Mesendoderm (in vitro differentiated cells): ENCODE measurements at regions not wholly inside any gene's neighbourhood (a gene's known extent, or its start where the extent isn't known, plus 50 kb on each side); places are given as distances from the start of the nearest gene placed in this dataset.
A peak's percentile ranks its signal among the peaks of the same experiment; 100 is the strongest.

ENCODE experiments used
- DNase-seq: peaks from one replicate; pipeline ENCODE4 v3.0.0; 2013
- H2AK5ac ChIP-seq: 2 replicates; pipeline ENCODE4 v1.6.1; 2013; ENCODE audit warnings: low read length, inconsistent platforms
- H2BK120ac ChIP-seq: 2 replicates; pipeline ENCODE4 v1.6.1; 2013; ENCODE audit warnings: low read depth, mild to moderate bottlenecking, low read length, moderate library complexity, mixed read lengths
- H2BK15ac ChIP-seq: replicated peaks from 2 replicates; pipeline ENCODE4 v1.6.1; 2013; ENCODE audit warnings: low read depth, mild to moderate bottlenecking, moderate library complexity
- H2BK5ac ChIP-seq: 2 replicates; pipeline ENCODE4 v1.6.1; 2013; ENCODE audit warnings: low read length, inconsistent platforms
- H3K18ac ChIP-seq: 2 replicates; pipeline ENCODE4 v1.6.1; 2013; ENCODE audit warnings: mild to moderate bottlenecking, low read length, mixed read lengths
- H3K23ac ChIP-seq: one replicate; pipeline ENCODE4 v1.6.1; 2013; ENCODE audit warnings: low read length
- H3K27ac ChIP-seq: 2 replicates; pipeline ENCODE4 v1.5.1; 2013; ENCODE audit warnings: low read depth, mild to moderate bottlenecking, inconsistent platforms, low read length, moderate library complexity
- H3K27me3 ChIP-seq: 2 replicates; pipeline ENCODE4 v1.6.1; 2013; ENCODE audit warnings: low read length, control low read depth, mild to moderate bottlenecking, inconsistent platforms; ENCODE audit not compliant: insufficient read depth, poor library complexity
- H3K36me3 ChIP-seq: 2 replicates; pipeline ENCODE4 v1.6.1; 2013; ENCODE audit warnings: low read length, inconsistent platforms; ENCODE audit not compliant: control insufficient read depth, insufficient read depth
- H3K4ac ChIP-seq: one replicate; pipeline ENCODE4 v1.6.1; 2013; ENCODE audit warnings: low read depth, mild to moderate bottlenecking, low read length, moderate library complexity
- H3K4me1 ChIP-seq: 2 replicates; pipeline ENCODE4 v1.6.1; 2013; ENCODE audit warnings: low read depth, low read length, inconsistent platforms; ENCODE audit not compliant: control insufficient read depth
- H3K4me2 ChIP-seq: 2 replicates; pipeline ENCODE4 v1.6.1; 2013; ENCODE audit warnings: low read length
- H3K4me3 ChIP-seq: 2 replicates; pipeline ENCODE4 v1.5.1; 2013; ENCODE audit warnings: mild to moderate bottlenecking, low read length
- H3K56ac ChIP-seq: one replicate; pipeline ENCODE4 v1.6.1; 2013; ENCODE audit warnings: low read length
- H3K79me1 ChIP-seq: 2 replicates; pipeline ENCODE4 v1.6.1; 2013; ENCODE audit warnings: low read length, inconsistent platforms
- H3K79me2 ChIP-seq: 2 replicates; pipeline ENCODE4 v1.6.1; 2013; ENCODE audit warnings: mild to moderate bottlenecking, low read length; ENCODE audit not compliant: control insufficient read depth, insufficient read depth
- H3K9ac ChIP-seq: 2 replicates; pipeline ENCODE4 v1.6.1; 2013; ENCODE audit warnings: low read length, inconsistent platforms
- H4K5ac ChIP-seq: one replicate; pipeline ENCODE4 v1.6.1; 2013; ENCODE audit warnings: low read length
- H4K8ac ChIP-seq: one replicate; pipeline ENCODE4 v1.6.1; 2013; ENCODE audit warnings: low read depth, mild to moderate bottlenecking, control low read depth, low read length, moderate library complexity
- WGBS: extraction: QIAGEN DNeasy Blood & Tissue Kit; methylation state at CpG from one replicate; pipeline ENCODE4 v1.1.7; 2013; ENCODE audit warnings: low lambda C conversion rate, missing lambda C conversion rate; ENCODE audit not compliant: insufficient coverage; ENCODE audit errors: extremely low coverage; 5-methylcytosine and 5-hydroxymethylcytosine counted together

DNA sequence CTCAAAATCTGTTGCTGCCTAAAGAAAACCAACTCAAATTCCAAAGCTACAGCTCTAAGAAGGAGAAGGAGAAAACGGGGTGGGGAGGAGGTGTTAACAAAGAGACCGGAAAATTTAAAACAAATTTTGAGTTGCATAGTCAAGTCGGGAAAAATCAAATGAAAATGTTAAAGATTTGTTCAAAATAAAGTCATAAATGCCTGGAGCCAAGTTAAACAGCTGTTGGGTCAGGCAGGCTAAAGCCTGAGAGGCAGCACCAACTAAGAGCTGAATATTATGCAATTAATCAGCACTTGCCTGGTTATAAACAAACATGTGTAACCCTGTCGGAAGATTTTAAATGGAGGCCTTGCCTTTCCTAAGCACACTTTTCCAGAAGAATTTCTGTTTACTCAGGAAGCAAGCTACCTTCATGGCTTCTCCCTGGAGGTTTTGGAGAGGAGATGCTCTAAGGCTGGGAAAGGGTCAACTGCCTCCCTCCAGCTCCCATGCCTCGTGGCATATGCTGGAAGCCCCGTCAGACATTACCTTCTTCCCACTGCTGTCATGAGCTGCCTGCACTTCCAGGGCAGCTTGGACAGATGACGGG lies 270.5 kb downstream of the DMRT2 start:
- no peak overlapping the region for H3K56ac ChIP-seq
- H4K8ac ChIP-seq, result no peak overlapping the region
- H3K18ac ChIP-seq, result no peak overlapping the region
- no peak overlapping the region for H3K4me3 ChIP-seq
- H3K27ac ChIP-seq, result no peak overlapping the region
- WGBS, result no CpG with 5 or more reads among the region's 7 CpGs
- no peaks in the 10 kb centered on the region for H3K79me1 ChIP-seq
- no peak for DNase-seq
- H3K79me2 ChIP-seq, result no peaks in the 10 kb centered on the region
- no peaks in the 10 kb centered on the region for H3K36me3 ChIP-seq
- no peak overlapping the region for H3K4ac ChIP-seq
- H3K23ac ChIP-seq, result no peak overlapping the region
- H3K4me2 ChIP-seq, result no peak overlapping the region
- no peaks in the 10 kb centered on the region for H3K27me3 ChIP-seq
- H2BK15ac ChIP-seq, result no peak overlapping the region
- no peaks in the 10 kb centered on the region for H3K4me1 ChIP-seq
- no peak overlapping the region for H3K9ac ChIP-seq
- H4K5ac ChIP-seq, result no peak overlapping the region
- no peak overlapping the region for H2AK5ac ChIP-seq
- no peak overlapping the region for H2BK5ac ChIP-seq
- H2BK120ac ChIP-seq, result no peak overlapping the region

DNA sequence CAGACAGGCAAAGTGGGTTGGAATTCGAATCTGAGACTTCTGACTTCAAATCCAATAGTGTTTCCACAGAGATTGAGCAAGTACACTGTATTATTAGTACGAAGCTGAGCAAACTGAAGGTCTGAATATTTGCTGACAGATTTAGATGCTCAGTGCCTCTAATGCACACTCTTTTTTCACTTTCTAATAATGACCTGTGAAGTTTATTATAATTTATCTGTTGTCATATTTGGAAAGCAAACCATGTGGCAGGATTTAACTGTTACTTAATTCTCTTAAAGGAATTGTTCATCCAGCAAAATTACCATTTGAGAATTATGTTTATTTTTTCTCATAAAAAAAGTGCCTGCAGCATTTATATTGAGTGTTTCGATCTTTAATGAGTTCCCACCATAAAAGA lies 277.3 kb downstream of the DMRT2 start:
- H2AK5ac ChIP-seq, result no peak overlapping the region
- no peaks in the 10 kb centered on the region for H3K27me3 ChIP-seq
- H3K79me2 ChIP-seq, result no peaks in the 10 kb centered on the region
- no peak overlapping the region for H4K5ac ChIP-seq
- DNase-seq, result no peak
- no peak overlapping the region for H3K4me2 ChIP-seq
- H2BK120ac ChIP-seq, result no peak overlapping the region
- WGBS, result no CpG with 5 or more reads among the region's 3 CpGs
- H3K36me3 ChIP-seq, result no peaks in the 10 kb centered on the region
- no peak overlapping the region for H4K8ac ChIP-seq
- H3K4me1 ChIP-seq, result no peaks in the 10 kb centered on the region
- H3K9ac ChIP-seq, result no peak overlapping the region
- H2BK5ac ChIP-seq, result no peak overlapping the region
- H3K56ac ChIP-seq, result no peak overlapping the region
- H3K27ac ChIP-seq, result no peak overlapping the region
- H3K18ac ChIP-seq, result no peak overlapping the region
- no peak overlapping the region for H3K4me3 ChIP-seq
- no peaks in the 10 kb centered on the region for H3K79me1 ChIP-seq
- no peak overlapping the region for H3K4ac ChIP-seq
- no peak overlapping the region for H2BK15ac ChIP-seq
- no peak overlapping the region for H3K23ac ChIP-seq

DNA sequence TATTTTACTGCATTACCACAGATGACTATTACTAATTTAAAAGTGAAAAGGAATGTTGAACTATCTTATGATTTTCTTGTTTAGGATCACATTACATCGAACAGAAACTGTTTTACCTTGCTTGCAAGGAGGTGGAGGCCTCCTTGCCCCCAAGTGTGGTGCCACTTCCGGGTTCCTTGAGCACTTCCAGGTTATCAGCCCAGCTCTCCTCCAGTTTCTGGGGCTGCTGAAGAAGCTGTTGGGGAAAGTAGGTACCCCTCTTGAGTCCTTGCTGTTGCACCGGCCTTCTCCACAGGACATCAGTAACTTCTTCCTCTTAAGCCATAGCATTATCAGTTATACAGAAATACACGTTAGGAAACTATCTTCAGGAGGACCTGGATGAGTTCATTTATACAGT lies 278.2 kb downstream of the DMRT2 start:
- Histone ChIP-seq H3K23ac (peak overlapping the region; percentile 80), H4K5ac (no peak overlapping the region), H3K56ac (no peak overlapping the region), H3K27me3 (no peaks in the 10 kb centered on the region), H4K8ac (no peak overlapping the region), H2BK120ac (no peak overlapping the region), H2AK5ac (no peak overlapping the region), H3K27ac (no peak overlapping the region), H3K79me1 (no peaks in the 10 kb centered on the region), H3K18ac (no peak overlapping the region), H3K4me2 (no peak overlapping the region), H2BK5ac (no peak overlapping the region), H3K36me3 (no peaks in the 10 kb centered on the region), H3K79me2 (no peaks in the 10 kb centered on the region), H3K4me3 (no peak overlapping the region), H3K4ac (no peak overlapping the region), H2BK15ac (no peak overlapping the region), H3K4me1 (no peaks in the 10 kb centered on the region), H3K9ac (no peak overlapping the region)
- WGBS, result no CpG with 5 or more reads among the region's 4 CpGs
- DNase-seq, result no peak

DNA sequence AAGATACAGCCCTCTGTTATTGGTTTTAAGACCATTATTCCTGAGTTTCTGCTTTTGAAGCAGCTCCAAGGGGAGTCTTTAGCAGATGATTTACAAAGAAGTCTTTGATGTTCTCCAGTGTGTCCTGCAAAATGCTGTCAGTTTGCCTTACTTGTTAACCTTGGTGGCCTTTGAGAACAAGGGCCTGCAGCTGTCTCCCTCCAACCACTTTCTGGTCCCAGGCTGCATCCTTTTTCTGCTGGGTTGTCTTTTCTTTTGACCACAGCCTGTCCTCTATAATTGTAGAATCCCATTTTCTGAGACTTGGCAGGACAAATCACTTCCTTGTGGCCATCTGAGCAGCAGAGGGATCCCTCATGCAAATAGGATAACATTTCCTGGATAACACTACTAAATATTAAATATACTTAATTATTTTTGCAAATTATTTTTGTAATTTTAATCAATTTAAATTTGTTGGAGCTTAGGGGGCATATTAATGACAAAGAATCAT lies 281.4 kb downstream of the DMRT2 start:
- Histone ChIP-seq H2BK120ac (no peak overlapping the region), H3K9ac (no peak overlapping the region), H3K27ac (no peak overlapping the region)

DNA sequence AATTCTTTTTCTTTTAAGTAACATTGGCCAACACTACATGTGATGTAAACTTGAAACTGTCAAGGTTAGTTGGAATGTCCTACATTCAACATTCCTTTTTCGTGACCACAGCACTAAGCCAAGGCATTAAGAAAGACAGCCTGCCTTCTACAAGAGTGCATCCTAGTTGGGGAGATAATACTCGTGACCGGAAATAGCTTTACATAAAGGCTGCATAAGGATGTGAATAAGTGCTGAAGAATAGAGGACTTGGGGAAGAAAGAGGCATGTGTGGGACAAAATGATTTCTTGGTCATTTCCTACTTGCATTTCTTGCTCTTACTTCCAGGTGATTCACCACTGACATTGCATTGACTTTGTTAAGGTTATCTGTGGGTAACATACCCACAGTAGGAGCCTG lies 282.0 kb downstream of the DMRT2 start:
- no peaks in the 10 kb centered on the region for H3K27me3 ChIP-seq
- peak; percentile 7 for DNase-seq
- H3K56ac ChIP-seq, result no peak overlapping the region
- no peaks in the 10 kb centered on the region for H3K79me2 ChIP-seq
- H3K4me3 ChIP-seq, result no peak overlapping the region
- no peak overlapping the region for H3K23ac ChIP-seq
- no peak overlapping the region for H2BK120ac ChIP-seq
- no peak overlapping the region for H2AK5ac ChIP-seq
- no peak overlapping the region for H4K8ac ChIP-seq
- no peak overlapping the region for H3K4ac ChIP-seq
- H3K9ac ChIP-seq, result no peak overlapping the region
- H3K18ac ChIP-seq, result no peak overlapping the region
- H3K27ac ChIP-seq, result no peak overlapping the region
- no CpG with 5 or more reads among the region's 3 CpGs for WGBS
- H2BK15ac ChIP-seq, result no peak overlapping the region
- H3K4me1 ChIP-seq, result no peaks in the 10 kb centered on the region
- no peaks in the 10 kb centered on the region for H3K36me3 ChIP-seq
- H4K5ac ChIP-seq, result no peak overlapping the region
- no peaks in the 10 kb centered on the region for H3K79me1 ChIP-seq
- no peak overlapping the region for H2BK5ac ChIP-seq
- no peak overlapping the region for H3K4me2 ChIP-seq

More for the DNA sequence above, 281.4 kb downstream of the DMRT2 start:
- Histone ChIP-seq H3K79me2 (no peaks in the 10 kb centered on the region), H4K8ac (no peak overlapping the region), H3K27me3 (no peaks in the 10 kb centered on the region), H3K36me3 (no peaks in the 10 kb centered on the region), H3K23ac (no peak overlapping the region), H3K79me1 (no peaks in the 10 kb centered on the region), H3K4me2 (no peak overlapping the region), H3K4me1 (no peaks in the 10 kb centered on the region), H2BK15ac (no peak overlapping the region), H3K4ac (no peak overlapping the region), H2AK5ac (no peak overlapping the region), H3K4me3 (no peak overlapping the region), H4K5ac (no peak overlapping the region), H3K18ac (no peak overlapping the region), H2BK5ac (no peak overlapping the region), H3K56ac (no peak overlapping the region)
- peak; percentile 23 for DNase-seq

DNA sequence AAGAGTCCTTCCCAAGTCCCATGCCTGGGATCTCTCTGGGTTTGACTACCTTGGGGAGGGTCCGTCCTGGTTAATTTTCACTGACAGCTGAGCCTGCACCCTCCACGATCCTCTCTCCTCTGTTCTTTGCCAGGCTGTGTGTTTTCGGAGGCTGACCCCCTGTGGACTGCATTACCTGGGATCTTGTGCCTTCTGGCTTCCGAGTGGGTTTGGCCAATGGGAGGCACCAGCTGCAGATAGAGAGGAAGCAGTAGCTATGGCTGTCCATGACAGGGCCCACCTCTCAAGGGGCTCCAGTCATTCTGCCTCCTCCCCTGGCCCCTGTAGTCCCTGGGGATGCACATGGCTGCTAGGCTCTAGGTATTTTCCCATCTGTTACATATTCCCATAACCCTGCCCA lies 285.0 kb downstream of the DMRT2 start:
- DNase-seq, result no peak
- H3K4me3 ChIP-seq, result no peak overlapping the region
- H3K9ac ChIP-seq, result no peak overlapping the region
- no peak overlapping the region for H4K8ac ChIP-seq
- H4K5ac ChIP-seq, result no peak overlapping the region
- H3K56ac ChIP-seq, result no peak overlapping the region
- no peak overlapping the region for H3K27ac ChIP-seq
- no peak overlapping the region for H2AK5ac ChIP-seq
- WGBS, result no CpG with 5 or more reads among the region's 4 CpGs
- H3K79me2 ChIP-seq, result no peaks in the 10 kb centered on the region
- H3K23ac ChIP-seq, result no peak overlapping the region
- H2BK120ac ChIP-seq, result no peak overlapping the region
- H3K79me1 ChIP-seq, result no peaks in the 10 kb centered on the region
- no peaks in the 10 kb centered on the region for H3K36me3 ChIP-seq
- no peak overlapping the region for H2BK15ac ChIP-seq
- H3K27me3 ChIP-seq, result no peaks in the 10 kb centered on the region
- H2BK5ac ChIP-seq, result no peak overlapping the region
- no peaks in the 10 kb centered on the region for H3K4me1 ChIP-seq
- no peak overlapping the region for H3K4ac ChIP-seq
- no peak overlapping the region for H3K18ac ChIP-seq
- no peak overlapping the region for H3K4me2 ChIP-seq
